ENCODE measurements at regions not wholly inside any gene's neighbourhood (a gene's known extent, or its start where the extent isn't known, plus 50 kb on each side); places are given as distances from the start of the nearest gene placed in this dataset.

DNA sequence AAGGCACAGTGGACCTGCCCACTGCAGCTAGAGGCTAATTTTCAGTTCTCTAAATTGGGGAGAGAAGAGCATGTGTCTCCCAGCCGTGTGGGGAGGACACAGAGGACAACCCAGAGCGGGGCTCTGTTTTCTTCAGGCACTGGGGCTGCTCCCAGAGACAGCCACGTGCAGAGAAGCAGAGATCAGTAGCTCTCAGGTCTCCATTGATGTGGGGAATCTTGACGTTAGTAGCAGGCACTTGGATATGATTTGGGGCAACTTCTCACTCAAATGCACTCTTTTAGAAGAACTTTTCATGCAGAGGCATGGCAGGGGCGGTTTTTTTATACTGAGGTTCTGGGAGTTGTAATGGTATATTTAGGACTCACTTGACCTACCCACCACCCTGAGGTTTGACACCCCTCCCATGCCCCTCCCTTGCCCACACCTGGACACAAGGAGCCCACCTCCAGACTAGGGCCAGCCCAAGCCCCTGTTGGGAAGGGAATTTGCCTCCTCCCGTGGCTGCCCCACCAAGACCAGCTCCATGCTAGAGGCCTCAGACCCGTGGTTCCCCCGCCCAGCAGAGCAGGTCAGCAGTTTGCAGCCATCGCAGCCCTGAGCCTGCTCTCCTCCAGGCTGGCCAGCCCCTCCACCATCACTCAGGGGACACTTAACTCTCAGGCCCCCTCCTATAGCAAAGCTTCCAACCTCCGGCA, 94.2 kb upstream of the RTL6 start:
- no peak for DNase-seq (ENCODE audit: low spot score)

DNA sequence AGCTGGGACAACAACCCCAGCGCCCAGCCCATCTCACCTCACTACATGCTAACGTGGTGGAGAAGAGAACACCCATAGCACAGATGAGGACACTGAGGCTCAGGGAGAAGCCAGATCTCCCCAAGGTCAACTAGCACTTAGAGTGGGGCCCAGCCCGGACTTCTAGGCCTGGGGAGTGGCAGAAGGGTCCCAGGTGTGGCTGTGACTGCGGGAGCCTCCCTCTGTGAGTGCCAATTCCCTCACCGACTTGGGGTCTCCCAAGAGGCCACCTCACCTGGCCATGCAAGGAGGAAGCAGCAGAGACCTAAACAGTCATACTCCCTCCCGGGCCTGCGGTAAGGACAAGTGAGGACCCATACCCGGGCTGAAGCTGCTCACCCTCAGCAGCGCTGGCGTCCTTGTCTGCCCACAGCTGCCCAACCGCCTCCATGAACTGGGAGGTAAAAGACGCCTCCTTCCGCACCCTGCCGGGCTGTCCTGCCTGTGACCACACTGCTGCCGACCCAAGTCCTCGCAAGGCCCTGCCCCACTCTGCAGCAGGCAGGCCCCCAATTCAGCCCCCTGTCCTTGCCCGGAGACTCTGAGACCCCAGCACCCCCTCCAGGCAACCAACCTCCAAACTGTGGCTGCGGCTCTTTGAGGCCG, 93.2 kb upstream of the RTL6 start:
- no peak for DNase-seq (ENCODE audit: low spot score)

DNA sequence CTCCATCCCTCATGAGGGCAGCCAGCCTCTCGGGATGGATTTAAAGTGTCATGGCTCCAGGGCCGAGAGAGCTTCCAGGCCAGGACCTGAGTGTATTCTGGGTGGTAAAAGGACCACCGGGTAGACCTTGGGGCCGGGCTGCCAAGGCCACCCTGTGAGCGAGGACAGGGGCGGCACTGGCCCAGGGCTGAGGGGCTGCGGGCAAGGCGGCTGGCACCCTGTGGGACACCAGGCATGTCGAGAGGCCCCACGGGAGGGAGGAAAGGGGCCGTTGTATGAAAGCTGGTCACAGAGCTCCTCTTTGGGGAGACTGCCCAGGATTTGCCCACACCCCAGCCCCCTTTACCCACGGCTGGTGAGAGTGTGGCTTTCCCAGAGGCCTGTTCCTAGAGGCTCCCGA, 92.3 kb upstream of the RTL6 start:
- no peak for DNase-seq (ENCODE audit: low spot score)

DNA sequence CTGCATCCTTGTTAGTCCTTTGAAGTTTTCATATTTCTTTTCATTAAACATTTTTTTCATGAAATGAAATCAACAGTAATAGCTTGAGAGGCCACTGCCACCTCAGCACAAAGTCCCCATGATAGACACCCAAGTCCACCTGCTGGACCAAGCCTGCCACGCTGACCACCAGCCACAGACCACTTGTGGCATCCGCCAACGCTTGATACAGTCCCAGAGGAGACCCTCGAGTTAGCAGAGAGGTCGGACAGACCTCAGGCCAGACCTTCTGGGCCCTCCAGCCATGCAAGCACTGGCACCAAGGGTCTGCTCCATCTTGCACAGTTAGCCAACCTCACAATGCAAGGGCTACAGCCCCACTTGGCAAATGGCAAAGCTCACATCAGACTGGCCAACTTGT, 91.8 kb upstream of the RTL6 start:
- no peak for DNase-seq (ENCODE audit: low spot score)

DNA sequence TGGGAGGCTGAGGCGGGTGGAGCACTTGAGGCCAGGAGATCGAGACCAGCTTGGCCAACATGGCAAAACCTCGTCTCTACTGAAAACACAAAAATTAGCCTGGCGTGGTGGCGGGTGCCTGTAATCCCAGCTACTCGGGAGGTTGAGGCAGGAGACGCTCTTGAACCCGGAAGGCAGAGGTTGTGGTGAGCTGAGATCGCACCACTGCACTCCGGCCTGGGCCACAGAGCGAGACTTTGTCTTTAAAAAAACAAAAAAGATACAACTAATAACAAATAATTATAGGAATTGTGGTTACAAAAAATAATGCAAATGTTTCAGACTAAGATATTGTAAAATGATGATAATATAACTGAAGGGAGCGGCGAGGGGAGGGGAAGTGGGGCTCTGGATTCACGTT, 90.3 kb upstream of the RTL6 start:
- no peak for DNase-seq (ENCODE audit: low spot score)

DNA sequence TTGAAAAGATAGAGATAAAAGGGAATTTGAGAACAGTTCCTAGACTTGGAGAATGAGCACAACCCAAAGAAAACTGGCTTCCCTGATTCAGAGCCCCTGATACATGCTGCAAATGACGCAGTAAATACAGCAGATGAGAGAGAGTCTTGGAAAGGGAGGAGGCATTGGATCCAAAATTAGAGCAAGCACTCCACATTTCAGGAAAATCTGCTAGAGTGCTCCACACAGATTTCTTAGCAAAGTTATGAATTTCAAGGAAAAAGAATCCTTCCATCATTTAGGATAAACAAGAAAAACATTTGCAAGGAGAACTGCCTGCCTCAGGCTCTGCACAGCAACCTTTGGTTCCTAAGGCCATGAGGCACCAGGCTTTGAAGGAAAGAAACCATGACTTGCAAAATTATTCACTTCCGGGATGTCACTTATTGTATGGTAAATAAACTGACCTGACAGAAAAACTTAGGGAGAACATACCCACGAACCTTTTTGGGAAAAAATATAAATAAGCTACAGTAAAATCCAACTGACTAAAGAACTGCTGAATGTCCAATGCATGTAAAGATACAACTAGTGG, 89.8 kb upstream of the RTL6 start:
- DNase-seq (ENCODE audit: low spot score): no peak

DNA sequence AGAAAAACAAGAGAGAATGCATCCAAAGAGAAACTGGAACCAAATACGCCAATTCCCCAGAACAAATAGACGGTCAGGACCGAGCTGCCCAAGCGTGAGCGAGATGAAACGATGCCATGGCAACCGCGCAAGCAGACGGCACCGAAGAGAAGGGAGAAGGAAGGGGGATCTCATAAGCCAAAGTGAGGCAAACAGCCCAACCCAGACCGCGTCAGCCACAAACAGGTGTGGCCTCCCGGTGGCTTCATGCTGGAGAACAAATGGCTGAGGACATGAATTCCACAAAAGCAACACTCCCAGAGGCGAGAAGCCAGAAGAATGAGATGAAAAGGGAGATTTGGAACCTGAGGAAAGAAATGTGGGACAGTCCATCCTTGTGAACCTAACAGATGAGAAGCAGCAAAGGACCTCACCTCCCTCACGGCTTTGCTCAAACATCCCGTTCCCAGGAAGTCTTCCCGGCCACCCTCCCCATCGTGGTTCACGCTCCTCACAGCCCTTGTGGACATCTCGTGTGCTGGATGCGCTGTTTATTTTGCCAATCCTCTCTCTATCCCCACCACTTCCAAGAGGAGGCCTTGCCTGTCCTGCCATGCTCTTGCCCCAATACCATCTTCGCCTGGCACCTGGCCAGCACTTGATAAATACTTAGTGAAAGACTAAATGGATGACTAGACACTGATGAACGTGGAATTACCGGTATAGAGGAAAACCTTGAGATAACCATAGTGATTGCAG, 89.1 kb upstream of the RTL6 start:
- peak; percentile 35 for DNase-seq (ENCODE audit: low spot score)

DNA sequence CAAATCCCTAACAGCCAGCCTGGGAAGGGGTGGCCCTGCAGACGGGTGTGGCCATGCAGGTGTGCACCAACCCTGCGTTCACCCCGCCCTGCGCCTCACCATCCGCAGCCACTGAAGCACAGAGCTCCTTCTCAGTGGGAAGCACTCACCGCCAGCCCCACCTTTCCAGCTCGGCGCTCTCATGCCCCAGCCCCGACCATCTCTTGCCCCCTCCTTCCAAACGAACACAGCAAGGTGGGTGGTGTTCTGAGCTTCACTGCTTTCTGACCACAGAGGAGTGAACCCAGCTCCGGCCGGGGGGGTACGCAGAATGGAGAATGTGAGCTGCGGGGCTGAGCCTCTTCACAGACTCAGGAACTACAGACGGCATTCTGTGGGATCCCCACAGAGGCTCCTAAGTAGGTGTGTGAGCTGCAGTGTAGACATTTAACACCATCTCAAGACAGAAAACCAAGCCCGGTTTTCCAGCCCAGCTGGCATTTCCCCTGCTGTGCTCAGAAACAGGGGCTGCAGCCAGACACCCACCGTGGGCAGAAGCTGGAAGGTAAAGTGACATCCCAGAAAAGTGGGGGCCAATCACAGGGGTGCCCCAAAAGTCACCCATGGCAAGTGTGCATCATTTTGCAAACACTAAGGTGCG, 88.4 kb upstream of the RTL6 start:
- DNase-seq (ENCODE audit: low spot score): no peak

DNA sequence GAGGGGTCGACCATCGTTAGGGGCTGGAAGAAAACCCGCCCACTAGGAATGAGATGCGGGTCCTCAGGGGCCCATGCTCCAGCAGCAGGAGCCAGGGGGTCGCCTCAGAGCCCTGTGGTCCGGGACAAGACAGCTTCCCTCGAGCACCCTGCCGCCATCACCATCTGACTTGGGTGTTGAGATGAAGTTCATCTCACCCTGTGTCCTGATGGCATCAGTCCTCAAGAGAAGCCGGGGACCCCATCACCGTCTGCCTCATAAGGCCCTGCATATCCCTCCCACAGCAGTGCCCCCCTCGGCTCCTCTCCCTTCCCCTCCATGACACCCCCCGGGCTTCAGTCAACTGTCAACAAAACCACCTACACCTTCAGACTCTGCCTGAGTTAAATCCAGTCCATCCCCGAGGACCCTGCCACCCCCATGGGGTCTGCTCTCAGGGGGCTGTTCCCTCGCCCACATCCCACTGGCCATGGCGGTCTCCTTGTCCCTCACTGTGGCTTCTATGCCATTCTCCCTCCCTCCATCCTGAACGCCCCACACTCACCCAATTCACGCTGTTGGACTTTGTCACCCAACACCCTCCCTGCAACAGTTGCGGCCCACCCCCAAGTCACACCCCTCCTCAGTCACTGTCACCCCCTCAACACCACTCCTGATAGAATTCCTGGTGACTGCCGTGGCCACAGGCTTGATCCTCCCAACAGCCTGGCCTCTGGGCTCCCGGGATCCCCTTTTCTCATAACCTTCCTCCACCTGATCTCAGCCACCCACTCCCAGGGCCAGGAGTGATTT, 87.7 kb upstream of the RTL6 start:
- DNase-seq (ENCODE audit: low spot score): no peak

DNA sequence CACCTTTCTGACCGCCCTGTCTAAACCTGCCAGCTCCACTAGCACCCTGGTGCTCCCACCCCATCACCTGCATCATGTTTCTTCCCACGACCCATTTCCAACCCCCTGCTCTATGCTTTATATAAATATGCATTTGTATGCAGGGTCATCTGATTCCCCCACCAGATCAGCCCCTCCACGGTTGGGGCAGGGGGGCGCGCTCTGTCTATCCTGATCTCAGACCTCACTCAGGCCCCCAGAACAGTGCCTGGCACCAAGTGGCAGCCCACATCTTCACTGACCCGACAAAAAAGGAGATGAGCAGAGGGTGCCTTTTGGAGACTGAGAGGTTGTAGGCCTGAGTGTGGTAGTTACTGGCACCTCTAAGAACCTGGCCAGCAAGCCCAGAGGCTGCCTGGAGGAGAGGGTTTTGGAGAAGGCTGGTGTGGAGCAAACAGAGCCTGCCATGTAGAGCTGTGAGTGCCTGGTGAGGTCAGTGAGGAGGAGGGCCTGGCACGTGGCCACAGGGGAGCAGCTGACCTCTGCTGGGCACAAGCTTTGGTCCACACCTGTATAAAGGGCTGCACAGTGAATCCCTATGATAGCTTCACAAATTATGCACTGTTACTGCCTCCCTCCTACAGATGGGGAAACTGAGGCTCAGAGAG, 86.3 kb upstream of the RTL6 start:
- DNase-seq (ENCODE audit: low spot score): no peak

DNA sequence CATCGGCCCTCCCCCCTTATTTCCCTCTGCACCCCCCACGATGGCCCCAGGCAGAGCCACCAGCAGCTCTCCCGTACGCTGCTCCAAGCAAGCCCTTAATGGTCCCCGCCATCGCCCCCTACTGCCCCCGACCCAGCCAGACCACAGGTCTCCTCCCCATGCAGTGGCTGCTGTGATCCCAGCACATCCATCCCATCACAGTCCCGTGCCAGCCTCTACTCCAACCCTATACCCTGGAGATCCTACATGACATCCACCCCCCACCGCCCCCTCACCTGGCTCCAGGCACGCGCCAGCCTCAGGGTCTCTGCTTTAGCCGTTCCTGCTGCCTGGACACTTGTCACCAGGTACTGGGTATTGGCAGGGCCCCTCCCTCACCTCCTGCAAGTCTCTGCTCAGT, 85.8 kb upstream of the RTL6 start:
- DNase-seq (ENCODE audit: low spot score): no peak

DNA sequence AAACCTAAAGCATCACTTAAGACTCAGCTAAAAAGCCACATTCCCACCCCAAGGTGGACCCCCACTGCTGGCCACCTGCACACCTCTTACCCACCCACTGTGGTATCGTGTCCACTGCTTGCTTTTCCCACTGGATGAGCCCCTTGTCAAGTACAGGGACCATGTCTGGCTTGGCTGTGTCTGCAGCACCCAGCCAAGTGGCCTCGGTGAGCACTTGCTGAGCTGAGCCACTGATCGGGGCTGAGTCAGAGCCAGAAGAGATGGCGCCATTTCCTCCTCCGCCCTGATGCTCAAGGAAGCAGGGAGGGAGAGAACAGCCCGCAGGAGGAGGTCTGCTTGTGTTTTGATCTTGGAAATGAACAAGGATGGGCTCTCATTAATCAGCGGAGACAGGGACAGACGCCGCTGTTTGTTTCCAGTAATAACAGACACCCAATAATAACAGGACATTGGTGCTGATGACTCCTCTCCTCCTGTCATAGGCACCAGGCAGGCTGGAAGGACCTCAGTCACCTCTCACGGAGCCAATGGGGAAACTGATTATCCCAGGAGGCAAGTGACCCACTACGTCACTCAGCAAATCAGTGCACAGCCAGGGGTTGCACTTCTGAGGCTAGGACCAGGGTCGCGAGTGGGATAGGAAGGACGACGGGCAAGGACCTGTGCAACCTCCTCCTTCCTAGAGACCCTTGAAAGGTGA, 85.2 kb upstream of the RTL6 start:
- DNase-seq (ENCODE audit: low spot score): no peak

DNA sequence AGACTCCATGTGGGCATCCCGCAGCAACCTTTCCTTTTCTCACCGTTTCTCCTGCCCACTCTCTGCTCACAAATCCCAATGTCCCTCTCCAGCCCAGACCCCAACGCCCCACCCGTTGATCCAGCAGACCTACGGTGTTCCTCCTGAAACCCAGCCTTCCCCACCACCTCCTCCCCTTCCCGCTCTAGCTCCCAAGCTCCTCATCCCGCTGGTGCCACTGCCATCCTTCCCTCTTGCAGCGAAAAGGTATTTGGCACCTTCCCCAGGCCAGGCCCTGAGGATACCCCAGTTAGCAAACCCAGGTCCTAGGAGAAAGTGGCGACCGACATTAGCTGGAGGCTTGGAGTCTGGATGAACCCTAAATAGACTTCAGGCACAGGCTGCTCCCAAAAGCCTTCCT, 84.0 kb upstream of the RTL6 start:
- DNase-seq (ENCODE audit: low spot score): no peak

DNA sequence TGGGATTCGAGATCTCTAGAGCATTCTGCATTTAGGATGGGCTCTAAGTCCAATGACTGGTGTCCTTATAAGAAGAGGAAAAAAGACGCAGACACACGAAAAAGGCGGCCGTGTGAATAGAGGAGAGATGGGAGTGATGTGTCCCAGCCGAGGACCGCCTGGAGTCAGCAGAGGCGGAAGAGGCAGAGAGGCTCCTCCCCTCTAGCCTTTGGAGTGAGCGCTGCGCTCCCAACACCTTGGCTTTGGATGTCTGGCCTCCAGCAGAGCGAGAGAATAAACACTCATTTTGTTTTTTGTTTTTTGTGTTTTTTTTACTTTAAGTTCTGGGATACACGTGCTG, 83.0 kb upstream of the RTL6 start:
- DNase-seq (ENCODE audit: low spot score): no peak

DNA sequence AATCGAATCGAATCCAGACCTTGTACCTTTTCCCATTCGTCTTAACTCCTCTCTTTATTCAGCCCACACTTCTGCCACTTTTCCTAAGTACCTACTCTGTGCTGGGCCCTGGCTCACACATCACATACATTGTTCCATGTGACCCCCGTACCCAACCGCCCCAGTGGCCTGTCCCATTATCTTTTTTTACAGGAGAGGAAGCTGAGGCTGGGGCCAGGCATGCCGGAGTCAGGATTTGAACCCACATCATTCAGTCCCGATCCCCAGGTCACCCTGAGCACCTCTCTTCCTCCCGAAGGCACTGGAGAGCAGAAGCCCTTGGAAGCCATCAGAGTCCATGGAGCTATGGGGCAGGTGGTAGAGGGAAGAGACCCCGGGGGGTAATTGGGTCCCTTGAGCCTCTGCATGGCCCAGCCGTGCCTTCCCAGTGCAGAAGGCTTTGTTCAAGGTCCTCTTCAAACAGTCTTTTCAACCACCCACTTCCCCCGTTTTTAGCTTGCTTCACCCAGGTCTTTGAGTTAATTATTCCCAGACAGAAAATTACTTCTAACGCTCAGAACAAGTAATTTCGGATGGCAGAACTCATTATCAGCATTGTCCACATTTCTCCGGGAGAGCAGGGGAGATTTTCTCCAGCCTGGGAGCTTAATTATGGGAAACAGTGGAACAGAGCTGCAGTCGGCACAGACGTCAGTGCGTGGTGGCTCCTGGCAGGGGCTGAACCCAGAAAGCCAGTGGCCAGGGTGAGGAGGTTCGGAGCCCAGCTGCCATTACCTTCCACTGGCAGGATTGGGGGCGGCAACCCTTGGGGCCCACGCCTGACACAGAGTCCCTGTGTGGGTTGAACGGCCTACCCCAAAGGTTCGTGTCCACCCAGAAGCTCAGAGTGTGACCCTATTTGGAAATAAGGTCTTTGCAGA, 82.4 kb upstream of the RTL6 start:
- DNase-seq (ENCODE audit: low spot score): no peak

DNA sequence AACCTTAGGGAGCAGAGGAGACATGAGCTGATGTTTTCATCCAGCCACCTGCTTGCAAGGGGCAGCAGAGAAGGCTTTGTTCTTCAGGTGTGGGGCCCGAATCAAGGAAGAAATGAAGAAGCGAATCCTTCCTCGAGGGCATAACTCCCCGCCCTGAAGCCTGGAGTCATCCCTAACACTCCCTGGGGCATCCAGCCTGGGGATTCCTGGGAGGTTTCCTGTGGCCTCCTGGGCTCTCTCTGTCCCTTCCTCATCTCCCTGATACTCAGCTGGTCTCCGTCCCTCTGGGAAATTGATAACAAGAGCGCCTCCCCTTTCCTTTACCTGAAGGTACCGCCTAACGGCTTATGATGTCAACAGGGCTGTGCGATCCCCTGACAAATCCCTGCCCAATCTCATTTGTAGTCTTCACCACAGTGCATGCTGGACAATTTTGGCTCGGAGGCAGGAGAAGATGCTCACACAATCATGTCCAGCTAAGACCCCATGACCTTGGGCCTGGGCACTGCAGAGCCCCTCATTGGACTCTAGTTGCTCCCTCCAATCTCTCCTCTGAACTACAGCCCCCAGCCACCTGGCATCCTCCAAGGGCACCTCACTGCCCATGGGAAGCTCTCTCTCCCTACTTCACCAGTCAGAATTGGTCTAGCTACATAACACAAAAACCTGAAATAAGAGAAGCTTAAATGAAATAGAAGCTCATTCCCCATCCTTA, 80.6 kb upstream of the RTL6 start:
- no peak for DNase-seq (ENCODE audit: low spot score)

DNA sequence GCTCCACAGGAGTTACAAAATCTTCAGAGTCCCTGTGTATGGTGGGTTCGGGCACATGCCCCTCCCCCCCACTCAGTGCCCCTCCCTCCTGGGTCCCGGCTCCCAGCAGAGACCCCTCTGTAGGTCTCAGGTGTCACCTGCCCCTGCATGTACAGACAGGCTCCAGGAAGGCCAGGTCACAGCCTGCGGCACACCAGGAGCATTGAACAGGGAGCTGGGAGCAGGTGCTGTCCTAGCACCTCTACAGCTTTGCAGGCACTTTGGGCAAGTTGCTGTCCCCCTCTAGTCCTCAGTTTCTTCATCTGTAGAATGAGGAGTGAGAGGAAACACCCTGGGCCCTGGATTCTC, 80.1 kb upstream of the RTL6 start:
- DNase-seq (ENCODE audit: low spot score): no peak

DNA sequence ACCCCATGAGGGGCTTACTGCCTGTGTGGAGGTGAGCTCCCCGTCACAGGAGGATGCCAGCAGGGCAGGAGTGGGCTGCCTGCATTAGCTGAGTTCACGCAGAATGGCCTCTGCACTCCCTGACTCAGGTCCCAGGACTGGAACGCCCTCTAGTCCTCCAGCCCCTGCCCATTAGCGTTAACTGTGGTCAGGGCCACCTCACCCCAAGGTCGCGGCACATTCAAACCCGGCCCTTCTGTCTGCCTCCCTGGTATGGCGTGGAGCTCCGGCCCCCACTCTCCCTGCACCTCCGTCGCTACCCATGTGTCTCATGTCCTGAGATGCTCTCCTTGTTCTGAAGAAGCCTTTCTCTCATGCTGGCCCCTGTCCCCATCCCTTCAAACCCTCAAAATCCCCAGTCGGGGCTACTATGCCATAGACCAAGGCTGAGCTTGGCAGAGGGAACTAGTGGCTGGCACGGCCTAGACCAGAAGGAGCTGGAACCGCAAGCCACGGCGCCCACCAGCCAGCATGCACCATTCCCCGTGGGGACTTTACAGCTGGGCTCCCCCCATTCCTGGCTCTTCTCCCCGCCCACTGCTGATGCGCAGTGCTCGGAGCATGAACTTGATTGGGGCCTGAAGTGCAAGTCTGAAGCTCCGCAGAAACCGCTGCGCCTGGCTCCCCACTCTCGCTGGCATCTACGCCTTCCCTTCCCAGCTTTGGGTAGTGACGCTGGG, 79.5 kb upstream of the RTL6 start:
- no peak for DNase-seq (ENCODE audit: low spot score)
